ENCODE measurements at regions not wholly inside any gene's neighbourhood (a gene's known extent, or its start where the extent isn't known, plus 50 kb on each side); places are given as distances from the start of the nearest gene placed in this dataset.
A peak's percentile ranks its signal among the peaks of the same experiment; 100 is the strongest.

- Mint-ChIP-seq H3K4me3 (no peak overlapping the region), H3K36me3 (no peaks in the 10 kb centered on the region), H3K27ac (no peak overlapping the region), H3K9me3 (no peaks in the 10 kb centered on the region), H3K27me3 (ENCODE audit: low read depth) (peaks cover 46% of the 10 kb centered on the region), H3K4me1 (peaks cover 21% of the 10 kb centered on the region)
- ChIA-PET POLR2A (no interaction called here), CTCF (no interaction called here)
- ATAC-seq (peak; percentile 80), DNase-seq (ENCODE audit: low spot score) (no peak)
- no peak for TF ChIP-seq ZNF425 (CRISPR knock-in tag; conservative IDR thresholded peaks at IDR 0.05)
- no peak for TF ChIP-seq SMAD4 (CRISPR knock-in tag; IDR thresholded peaks at IDR 0.05)
- TF ChIP-seq ZNF263 (CRISPR knock-in tag; IDR thresholded peaks at IDR 0.05; ENCODE audit: low read depth): no peak
- TF ChIP-seq ZNF219 (CRISPR knock-in tag; IDR thresholded peaks at IDR 0.05; ENCODE audit: borderline replicate concordance): no peak
- no peak for TF ChIP-seq HMGXB4 (CRISPR knock-in tag; IDR thresholded peaks at IDR 0.05)
- no peak for TF ChIP-seq ZNF396 (CRISPR knock-in tag; IDR thresholded peaks at IDR 0.05; ENCODE audit: borderline replicate concordance)
- TF ChIP-seq MXD4 (CRISPR knock-in tag; IDR thresholded peaks at IDR 0.05; ENCODE audit: borderline replicate concordance): no peak
- TF ChIP-seq ERG (CRISPR knock-in tag; IDR thresholded peaks at IDR 0.05): no peak
- TF ChIP-seq ZNF423 (CRISPR knock-in tag; IDR thresholded peaks at IDR 0.05): no peak
- no peak for TF ChIP-seq PRRX2 (CRISPR knock-in tag; IDR thresholded peaks at IDR 0.05)
- TF ChIP-seq ZNF138 (CRISPR knock-in tag; conservative IDR thresholded peaks at IDR 0.05): no peak
- no peak for TF ChIP-seq TEAD1 (CRISPR knock-in tag; IDR thresholded peaks at IDR 0.05)
- no peak for TF ChIP-seq ZMAT4 (CRISPR knock-in tag; IDR thresholded peaks at IDR 0.05)
- no peak for TF ChIP-seq SOX15 (CRISPR knock-in tag; IDR thresholded peaks at IDR 0.05)
- TF ChIP-seq ELF4 (CRISPR knock-in tag; IDR thresholded peaks at IDR 0.05; ENCODE audit: low read depth): no peak
These were observed 103.8 kb downstream of the FZD1 start for GRCh38 chr7:91367812-91368578.

GRCh38 chr7:91372323-91372722 lies 108.1 kb downstream of the FZD1 start:
- H3K27me3 Mint-ChIP-seq (ENCODE audit: low read depth): peaks cover 17% of the 10 kb centered on the region
- TF ChIP-seq FOXJ3 (CRISPR knock-in tag; IDR thresholded peaks at IDR 0.05; ENCODE audit: borderline replicate concordance) (no peak), E2F5 (CRISPR knock-in tag; IDR thresholded peaks at IDR 0.05) (no peak), ATF1 (CRISPR knock-in tag; IDR thresholded peaks at IDR 0.05) (no peak)
- POLR2A ChIA-PET: no interaction called here
- no peak overlapping the region for H3K4me3 Mint-ChIP-seq
- H3K9me3 Mint-ChIP-seq: peaks cover 5% of the 10 kb centered on the region; the same call in 1 of the 2 replicates
- DNase-seq (ENCODE audit: low spot score) (no peak), ATAC-seq (no peak)
- H3K4me1 Mint-ChIP-seq: peaks cover 27% of the 10 kb centered on the region
- no peak overlapping the region for H3K27ac Mint-ChIP-seq
- no peaks in the 10 kb centered on the region for H3K36me3 Mint-ChIP-seq
- CTCF ChIA-PET: interaction anchor here (1.9 kb wide), 1 partner anchor 85 kb away, joined by 4 read pairs; no protein-coding TSS in a partner anchor
